Ishikawa (cell line): ENCODE measurements at regions not wholly inside any gene's neighbourhood (a gene's known extent, or its start where the extent isn't known, plus 50 kb on each side); places are given as distances from the start of the nearest gene placed in this dataset.
A peak's percentile ranks its signal among the peaks of the same experiment; 100 is the strongest.

ENCODE experiments used
- CEBPB ChIP-seq: IDR thresholded peaks from 2 replicates; pipeline ENCODE4 v1.6.1; 2012
- CREB1 ChIP-seq: IDR thresholded peaks from 2 replicates; pipeline ENCODE4 v1.6.1; 2012; ENCODE audit warnings: low read depth
- EGR1 ChIP-seq: IDR thresholded peaks from 2 replicates; pipeline ENCODE4 v1.6.1; 2012
- EP300 ChIP-seq: IDR thresholded peaks from 2 replicates; pipeline ENCODE4 v1.6.1; 2012; ENCODE audit warnings: borderline replicate concordance
- MAX ChIP-seq: IDR thresholded peaks from 2 replicates; pipeline ENCODE4 v1.6.1; 2012
- NFIC ChIP-seq: IDR thresholded peaks from 2 replicates; pipeline ENCODE4 v1.6.1; 2012
- RAD21 ChIP-seq: IDR thresholded peaks from 2 replicates; pipeline ENCODE4 v1.6.1; 2012; ENCODE audit warnings: low read depth
- REST ChIP-seq: IDR thresholded peaks from 2 replicates; pipeline ENCODE4 v1.6.1; 2012; ENCODE audit warnings: low read depth, mild to moderate bottlenecking
- TAF1 ChIP-seq: IDR thresholded peaks from 2 replicates; pipeline ENCODE4 v1.6.1; 2012; ENCODE audit warnings: low read depth, mild to moderate bottlenecking
- TCF12 ChIP-seq: IDR thresholded peaks from 2 replicates; pipeline ENCODE4 v1.6.1; 2012; ENCODE audit warnings: low read depth
- TEAD4 ChIP-seq: IDR thresholded peaks from 2 replicates; pipeline ENCODE4 v1.6.1; 2012
- USF1 ChIP-seq: IDR thresholded peaks from 2 replicates; pipeline ENCODE4 v1.6.1; 2012
- YY1 ChIP-seq: IDR thresholded peaks from 2 replicates; pipeline ENCODE4 v1.6.1; 2012; ENCODE audit warnings: low read depth
- ZBTB7A ChIP-seq: IDR thresholded peaks from 2 replicates; pipeline ENCODE4 v1.6.1; 2012; ENCODE audit warnings: low read depth

GRCh38 chr2:53317861-53318260 is 449.7 kb upstream of the CHAC2 start:
- no peak for TF ChIP-seq EP300
- TF ChIP-seq CREB1, result no peak
- 0 out of 2 replicates have a peak, but pooled peaks have one; percentile 31 for TF ChIP-seq USF1
- TF ChIP-seq ZBTB7A, result no peak
- TF ChIP-seq REST, result no peak
- TF ChIP-seq MAX, result 0 out of 2 replicates have a peak, but pooled peaks have one; percentile 25
- TF ChIP-seq EGR1, result no peak
- TF ChIP-seq TAF1, result no peak
- no peak for TF ChIP-seq TCF12
- TF ChIP-seq TEAD4, result no peak
- no peak for TF ChIP-seq CEBPB
- TF ChIP-seq YY1, result no peak
- TF ChIP-seq NFIC, result no peak
- TF ChIP-seq RAD21, result no peak
